Large intestine (tissue), 3 donors: ENCODE measurements at regions not wholly inside any gene's neighbourhood (a gene's known extent, or its start where the extent isn't known, plus 50 kb on each side); places are given as distances from the start of the nearest gene placed in this dataset.

ENCODE experiments used
- DNase-seq, 2 donors: peaks; one replicate each; pipeline versions ENCODE4 v3.0.0 to v3.0.0-alpha.2; 2013
- H3K27ac ChIP-seq: one replicate; pipeline ENCODE4 v1.5.1; 2013; ENCODE audit warnings: low read length
- H3K27me3 ChIP-seq: 2 replicates; pipeline ENCODE4 v1.6.1; 2013; ENCODE audit warnings: low read length; ENCODE audit not compliant: control insufficient read depth, insufficient read depth
- H3K36me3 ChIP-seq: 2 replicates; pipeline ENCODE4 v1.6.1; 2013; ENCODE audit warnings: low read length; ENCODE audit not compliant: control insufficient read depth, insufficient read depth
- H3K4me1 ChIP-seq: one replicate; pipeline ENCODE4 v1.6.1; 2013; ENCODE audit warnings: low read length; ENCODE audit not compliant: control insufficient read depth, insufficient read depth
- H3K4me3 ChIP-seq: one replicate; pipeline ENCODE4 v1.5.1; 2013; ENCODE audit warnings: low read length
- H3K9me3 ChIP-seq: one replicate; pipeline ENCODE4 v1.6.1; 2013; ENCODE audit warnings: mild to moderate bottlenecking, low read depth, low read length, moderate library complexity; ENCODE audit not compliant: control insufficient read depth
- WGBS: methylation state at CpG from one replicate; pipeline ENCODE4 v1.1.5; 2013; ENCODE audit warnings: low lambda C conversion rate; ENCODE audit not compliant: insufficient coverage; 5-methylcytosine and 5-hydroxymethylcytosine counted together

- DNase-seq, result no peak
- H3K27ac ChIP-seq, result no peak overlapping the region
- no peaks in the 10 kb centered on the region for H3K9me3 ChIP-seq
- no peak overlapping the region for H3K4me3 ChIP-seq
- H3K36me3 ChIP-seq, result no peaks in the 10 kb centered on the region
- 100% methylated on average over 2 of the region's 2 CpGs for WGBS
- H3K27me3 ChIP-seq, result no peaks in the 10 kb centered on the region
- no peaks in the 10 kb centered on the region for H3K4me1 ChIP-seq
These were observed 477.7 kb upstream of the AGTR1 start for GRCh38 chr3:148219999-148220398.

- Histone ChIP-seq H3K36me3 (no peaks in the 10 kb centered on the region), H3K4me3 (no peak overlapping the region), H3K4me1 (no peaks in the 10 kb centered on the region), H3K27me3 (no peaks in the 10 kb centered on the region), H3K27ac (no peak overlapping the region), H3K9me3 (no peaks in the 10 kb centered on the region)
- no peak for DNase-seq
- no CpG with 5 or more reads among the region's 1 CpG for WGBS
These were observed 476.4 kb upstream of the AGTR1 start for GRCh38 chr3:148221303-148221702.

GRCh38 chr3:148223266-148223665 is 474.4 kb upstream of the AGTR1 start:
- Histone ChIP-seq H3K27me3 (no peaks in the 10 kb centered on the region), H3K36me3 (no peaks in the 10 kb centered on the region), H3K27ac (no peak overlapping the region), H3K4me3 (no peak overlapping the region), H3K4me1 (no peaks in the 10 kb centered on the region), H3K9me3 (no peaks in the 10 kb centered on the region)
- no peak for DNase-seq
- 75% methylated on average over 1 of the region's 2 CpGs for WGBS

GRCh38 chr3:148226246-148226645 is 471.5 kb upstream of the AGTR1 start:
- Histone ChIP-seq H3K4me3 (no peak overlapping the region), H3K4me1 (no peaks in the 10 kb centered on the region), H3K27me3 (no peaks in the 10 kb centered on the region), H3K9me3 (no peaks in the 10 kb centered on the region), H3K27ac (no peak overlapping the region), H3K36me3 (no peaks in the 10 kb centered on the region)
- no CpG with 5 or more reads among the region's 3 CpGs for WGBS
- no peak for DNase-seq

GRCh38 chr3:148227534-148227933 is 470.2 kb upstream of the AGTR1 start:
- Histone ChIP-seq H3K9me3 (no peaks in the 10 kb centered on the region), H3K27me3 (no peaks in the 10 kb centered on the region), H3K36me3 (no peaks in the 10 kb centered on the region), H3K27ac (no peak overlapping the region), H3K4me3 (no peak overlapping the region), H3K4me1 (no peaks in the 10 kb centered on the region)
- DNase-seq, result no peak
- WGBS, result 80% methylated on average over 1 of the region's 1 CpG

- no peaks in the 10 kb centered on the region for H3K36me3 ChIP-seq
- no peak overlapping the region for H3K27ac ChIP-seq
- H3K9me3 ChIP-seq, result no peaks in the 10 kb centered on the region
- no peaks in the 10 kb centered on the region for H3K27me3 ChIP-seq
- H3K4me1 ChIP-seq, result no peaks in the 10 kb centered on the region
- no peak for DNase-seq
- no peak overlapping the region for H3K4me3 ChIP-seq
These were observed 468.6 kb upstream of the AGTR1 start for GRCh38 chr3:148229107-148229506.

GRCh38 chr3:148230473-148230872 is 467.2 kb upstream of the AGTR1 start:
- Histone ChIP-seq H3K4me1 (no peaks in the 10 kb centered on the region), H3K9me3 (no peaks in the 10 kb centered on the region), H3K4me3 (no peak overlapping the region), H3K27me3 (no peaks in the 10 kb centered on the region), H3K27ac (no peak overlapping the region), H3K36me3 (no peaks in the 10 kb centered on the region)
- no CpG with 5 or more reads among the region's 2 CpGs for WGBS
- no peak for DNase-seq

- H3K36me3 ChIP-seq, result no peaks in the 10 kb centered on the region
- no peak for DNase-seq
- no CpG with 5 or more reads among the region's 3 CpGs for WGBS
- no peaks in the 10 kb centered on the region for H3K27me3 ChIP-seq
- H3K4me3 ChIP-seq, result no peak overlapping the region
- H3K27ac ChIP-seq, result no peak overlapping the region
- no peaks in the 10 kb centered on the region for H3K4me1 ChIP-seq
- no peaks in the 10 kb centered on the region for H3K9me3 ChIP-seq
These were observed 465.3 kb upstream of the AGTR1 start for GRCh38 chr3:148232389-148232788.

GRCh38 chr3:148233403-148233802 is 464.3 kb upstream of the AGTR1 start:
- no peaks in the 10 kb centered on the region for H3K27me3 ChIP-seq
- no peaks in the 10 kb centered on the region for H3K36me3 ChIP-seq
- H3K4me1 ChIP-seq, result no peaks in the 10 kb centered on the region
- WGBS, result 88% methylated on average over 1 of the region's 1 CpG
- H3K4me3 ChIP-seq, result no peak overlapping the region
- no peaks in the 10 kb centered on the region for H3K9me3 ChIP-seq
- no peak for DNase-seq
- H3K27ac ChIP-seq, result no peak overlapping the region

- DNase-seq, result no peak
- Histone ChIP-seq H3K4me1 (no peaks in the 10 kb centered on the region), H3K9me3 (no peaks in the 10 kb centered on the region), H3K27ac (no peak overlapping the region), H3K36me3 (no peaks in the 10 kb centered on the region), H3K27me3 (no peaks in the 10 kb centered on the region), H3K4me3 (no peak overlapping the region)
- WGBS, result 80% methylated on average over 1 of the region's 1 CpG
These were observed 463.2 kb upstream of the AGTR1 start for GRCh38 chr3:148234536-148234935.

- no CpG with 5 or more reads among the region's 3 CpGs for WGBS
- no peaks in the 10 kb centered on the region for H3K27me3 ChIP-seq
- no peaks in the 10 kb centered on the region for H3K36me3 ChIP-seq
- no peaks in the 10 kb centered on the region for H3K4me1 ChIP-seq
- no peak for DNase-seq
- no peaks in the 10 kb centered on the region for H3K9me3 ChIP-seq
- H3K27ac ChIP-seq, result no peak overlapping the region
- no peak overlapping the region for H3K4me3 ChIP-seq
These were observed 462.1 kb upstream of the AGTR1 start for GRCh38 chr3:148235566-148235965.
